Lower leg skin (tissue), 3 donors: ENCODE measurements at regions not wholly inside any gene's neighbourhood (a gene's known extent, or its start where the extent isn't known, plus 50 kb on each side); places are given as distances from the start of the nearest gene placed in this dataset.

Experiments used
- POLR2A ChIP-seq, 2 donors: fragments of 450-650 bp; IDR thresholded peaks; one replicate each; pipeline ENCODE4 v1.6.1; 2016 to 2017; ENCODE audit warnings: antibody characterized with exemption in 2 of 2, mild to moderate bottlenecking in 1 of 2, moderate library complexity in 1 of 2
- TF ChIP-seq, protein P1 (sequence below), 3 donors: fragments of 450-650 bp; IDR thresholded peaks; one replicate each; pipeline ENCODE4 v1.5.1; 2016; ENCODE audit warnings: antibody characterized with exemption in 3 of 3, mild to moderate bottlenecking in 3 of 3, moderate library complexity in 2 of 3

DNA sequence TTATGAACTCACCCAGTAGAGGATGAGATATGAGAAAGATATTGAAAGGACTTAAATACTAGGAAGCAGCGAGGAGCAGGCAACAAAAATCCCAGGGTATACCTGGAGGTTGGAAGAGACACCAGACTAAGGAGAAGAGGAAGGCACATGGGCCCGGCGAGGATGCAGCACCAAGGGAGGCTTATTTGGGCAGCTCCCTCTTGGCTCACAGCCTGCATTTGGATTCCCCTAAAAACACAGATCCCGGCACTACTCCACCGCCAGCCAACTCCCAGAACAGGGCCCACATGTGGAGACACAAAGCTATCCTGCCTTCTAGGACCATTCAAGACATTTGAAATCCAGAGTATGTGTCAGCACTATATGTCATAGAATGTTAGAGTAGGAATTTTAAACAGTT lies 199.8 kb upstream of the FBXL7 start:
- TF ChIP-seq, protein P1, sequence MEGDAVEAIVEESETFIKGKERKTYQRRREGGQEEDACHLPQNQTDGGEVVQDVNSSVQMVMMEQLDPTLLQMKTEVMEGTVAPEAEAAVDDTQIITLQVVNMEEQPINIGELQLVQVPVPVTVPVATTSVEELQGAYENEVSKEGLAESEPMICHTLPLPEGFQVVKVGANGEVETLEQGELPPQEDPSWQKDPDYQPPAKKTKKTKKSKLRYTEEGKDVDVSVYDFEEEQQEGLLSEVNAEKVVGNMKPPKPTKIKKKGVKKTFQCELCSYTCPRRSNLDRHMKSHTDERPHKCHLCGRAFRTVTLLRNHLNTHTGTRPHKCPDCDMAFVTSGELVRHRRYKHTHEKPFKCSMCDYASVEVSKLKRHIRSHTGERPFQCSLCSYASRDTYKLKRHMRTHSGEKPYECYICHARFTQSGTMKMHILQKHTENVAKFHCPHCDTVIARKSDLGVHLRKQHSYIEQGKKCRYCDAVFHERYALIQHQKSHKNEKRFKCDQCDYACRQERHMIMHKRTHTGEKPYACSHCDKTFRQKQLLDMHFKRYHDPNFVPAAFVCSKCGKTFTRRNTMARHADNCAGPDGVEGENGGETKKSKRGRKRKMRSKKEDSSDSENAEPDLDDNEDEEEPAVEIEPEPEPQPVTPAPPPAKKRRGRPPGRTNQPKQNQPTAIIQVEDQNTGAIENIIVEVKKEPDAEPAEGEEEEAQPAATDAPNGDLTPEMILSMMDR (IDR thresholded peaks at IDR 0.05), result no peak
- no peak for TF ChIP-seq POLR2A (IDR thresholded peaks at IDR 0.05)
